Astrocyte (in vitro differentiated cells and primary cell): ENCODE measurements at regions not wholly inside any gene's neighbourhood (a gene's known extent, or its start where the extent isn't known, plus 50 kb on each side); places are given as distances from the start of the nearest gene placed in this dataset.

Source experiments
- EZH2 ChIP-seq: IDR thresholded peaks from 2 replicates; pipeline ENCODE4 v1.6.1; 2012; ENCODE audit warnings: mild to moderate bottlenecking, low read length, inconsistent platforms; ENCODE audit not compliant: insufficient read depth
- TF ChIP-seq, protein P1 (sequence below): IDR thresholded peaks from 2 replicates; pipeline ENCODE4 v1.5.1; 2011; ENCODE audit warnings: low read depth, mild to moderate bottlenecking, inconsistent platforms, low read length, moderate library complexity; ENCODE audit not compliant: insufficient read depth

DNA sequence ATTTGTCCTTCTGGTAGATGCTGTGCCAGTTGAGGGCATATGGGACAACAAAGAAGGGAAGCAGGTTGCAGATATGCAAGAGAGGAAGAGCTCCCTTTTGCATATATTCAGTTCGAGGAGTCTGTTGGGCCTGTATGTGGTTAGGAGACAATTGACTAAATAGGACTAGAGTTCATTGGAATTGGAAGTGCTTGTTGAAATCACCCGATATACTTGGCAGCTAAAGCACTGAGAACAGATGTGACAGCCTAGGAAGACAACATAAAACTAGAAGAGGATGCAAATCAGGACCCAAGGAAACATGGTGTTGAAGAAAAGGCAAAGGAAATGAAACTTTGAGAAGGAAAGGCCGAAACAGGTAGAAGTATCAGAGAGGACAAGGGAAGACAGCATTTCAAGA lies 215.2 kb upstream of the P2RY1 start:
- TF ChIP-seq, protein P1, sequence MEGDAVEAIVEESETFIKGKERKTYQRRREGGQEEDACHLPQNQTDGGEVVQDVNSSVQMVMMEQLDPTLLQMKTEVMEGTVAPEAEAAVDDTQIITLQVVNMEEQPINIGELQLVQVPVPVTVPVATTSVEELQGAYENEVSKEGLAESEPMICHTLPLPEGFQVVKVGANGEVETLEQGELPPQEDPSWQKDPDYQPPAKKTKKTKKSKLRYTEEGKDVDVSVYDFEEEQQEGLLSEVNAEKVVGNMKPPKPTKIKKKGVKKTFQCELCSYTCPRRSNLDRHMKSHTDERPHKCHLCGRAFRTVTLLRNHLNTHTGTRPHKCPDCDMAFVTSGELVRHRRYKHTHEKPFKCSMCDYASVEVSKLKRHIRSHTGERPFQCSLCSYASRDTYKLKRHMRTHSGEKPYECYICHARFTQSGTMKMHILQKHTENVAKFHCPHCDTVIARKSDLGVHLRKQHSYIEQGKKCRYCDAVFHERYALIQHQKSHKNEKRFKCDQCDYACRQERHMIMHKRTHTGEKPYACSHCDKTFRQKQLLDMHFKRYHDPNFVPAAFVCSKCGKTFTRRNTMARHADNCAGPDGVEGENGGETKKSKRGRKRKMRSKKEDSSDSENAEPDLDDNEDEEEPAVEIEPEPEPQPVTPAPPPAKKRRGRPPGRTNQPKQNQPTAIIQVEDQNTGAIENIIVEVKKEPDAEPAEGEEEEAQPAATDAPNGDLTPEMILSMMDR, result no peak
- TF ChIP-seq EZH2, result no peak
